ENCODE measurements at regions not wholly inside any gene's neighbourhood (a gene's known extent, or its start where the extent isn't known, plus 50 kb on each side); places are given as distances from the start of the nearest gene placed in this dataset.
"Not testable (repeated sequence)": the region's sequence is repeated elsewhere in the genome, so short reads cannot be mapped to it uniquely, and the experiment has no call there.

DNA sequence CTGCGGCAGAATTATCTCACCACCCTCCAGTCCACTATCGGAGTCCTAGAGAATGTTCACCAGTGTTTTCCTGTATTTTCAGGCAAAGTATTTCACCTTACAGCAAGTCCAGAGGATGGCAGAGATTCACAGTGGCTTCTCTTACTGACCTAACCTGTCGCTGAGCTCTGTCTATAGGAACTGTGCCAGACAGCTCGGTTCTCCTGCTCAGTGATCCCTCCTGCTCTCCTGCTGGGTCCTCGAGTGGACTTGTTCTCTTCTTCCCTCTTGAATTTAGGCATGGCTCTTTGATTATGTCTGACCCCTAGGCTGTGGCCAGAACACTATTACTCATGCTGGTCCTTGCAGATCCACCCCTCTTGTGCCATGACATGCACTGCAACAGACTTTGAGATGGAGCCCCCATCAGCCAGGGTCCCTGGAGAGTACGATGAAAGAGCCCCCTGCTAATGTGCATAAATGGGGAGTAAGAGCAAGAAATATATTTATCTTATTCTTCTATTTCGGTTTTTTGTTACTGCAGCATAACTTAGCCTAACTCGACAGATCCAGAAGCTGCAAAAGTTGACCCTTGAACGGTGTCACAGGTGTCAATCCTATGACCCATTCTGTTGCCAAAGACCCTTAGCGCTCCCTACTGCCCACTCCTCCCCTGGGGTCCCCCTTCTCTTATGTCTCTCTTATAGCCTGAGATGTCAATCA lies 439.4 kb downstream of the ZNF536 start:
- no peak for DNase-seq (ENCODE audit: extremely low spot score)
- no peak for TF ChIP-seq CTBP1 (IDR thresholded peaks at IDR 0.05; ENCODE audit: borderline replicate concordance)
- TF ChIP-seq BHLHE40 (IDR thresholded peaks at IDR 0.05; ENCODE audit: borderline replicate concordance), result no peak
- no peak for TF ChIP-seq TARDBP (IDR thresholded peaks at IDR 0.05)
- TF ChIP-seq L3MBTL2 (conservative IDR thresholded peaks at IDR 0.05), result no peak
- TF ChIP-seq PKNOX1 (IDR thresholded peaks at IDR 0.05), result no peak
- no peak for TF ChIP-seq ZNF384 (IDR thresholded peaks at IDR 0.05)
- no peak for TF ChIP-seq ARNT (IDR thresholded peaks at IDR 0.05)
- no peak for TF ChIP-seq FOXM1 (IDR thresholded peaks at IDR 0.05; ENCODE audit: borderline replicate concordance)
- TF ChIP-seq FOXA1 (IDR thresholded peaks at IDR 0.05), result no peak
- TF ChIP-seq NFRKB (IDR thresholded peaks at IDR 0.05), result no peak
- TF ChIP-seq SP1 (IDR thresholded peaks at IDR 0.05), result no peak
- CTCF ChIA-PET, result no interaction called here
- POLR2A ChIA-PET, result no interaction called here

DNA sequence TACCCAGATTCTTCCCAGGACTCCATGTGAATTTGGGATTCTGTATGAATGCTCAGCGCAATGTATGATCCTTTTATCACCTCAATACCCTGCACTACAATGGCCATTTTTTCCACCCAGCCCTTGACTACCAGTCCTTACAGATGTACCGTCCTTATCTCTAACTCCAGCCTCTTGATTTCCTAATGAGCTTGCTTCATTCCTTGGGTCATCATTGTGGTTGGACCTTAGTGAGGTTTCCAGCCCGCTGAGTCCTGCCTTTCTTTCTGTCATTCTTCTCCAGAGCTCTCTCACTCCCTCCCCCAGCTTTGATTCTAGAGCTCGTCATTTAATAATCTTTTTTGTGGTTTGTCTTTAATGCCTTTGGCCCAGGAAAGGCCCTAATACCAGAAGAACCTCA lies 438.5 kb downstream of the ZNF536 start:
- DNase-seq (ENCODE audit: extremely low spot score), result no peak
- ChIA-PET POLR2A (no interaction called here), CTCF (no interaction called here)

GRCh38 chr19:30807278-30807677 lies 435.1 kb downstream of the ZNF536 start:
- CTCF ChIA-PET, result no interaction called here
- TF ChIP-seq TARDBP (IDR thresholded peaks at IDR 0.05) (no peak), ARNT (IDR thresholded peaks at IDR 0.05) (no peak), LEF1 (IDR thresholded peaks at IDR 0.05; ENCODE audit: borderline replicate concordance) (no peak), NFRKB (IDR thresholded peaks at IDR 0.05) (no peak), PKNOX1 (IDR thresholded peaks at IDR 0.05) (no peak), FOXM1 (IDR thresholded peaks at IDR 0.05; ENCODE audit: borderline replicate concordance) (no peak), ELF4 (IDR thresholded peaks at IDR 0.05) (no peak), CTBP1 (IDR thresholded peaks at IDR 0.05; ENCODE audit: borderline replicate concordance) (no peak), BHLHE40 (IDR thresholded peaks at IDR 0.05; ENCODE audit: borderline replicate concordance) (no peak), SP1 (IDR thresholded peaks at IDR 0.05) (no peak), L3MBTL2 (conservative IDR thresholded peaks at IDR 0.05) (no peak), HDGF (IDR thresholded peaks at IDR 0.05; ENCODE audit: borderline replicate concordance) (no peak), FOXA1 (IDR thresholded peaks at IDR 0.05) (no peak), SUZ12 (IDR thresholded peaks at IDR 0.05) (no peak), FOXK2 (IDR thresholded peaks at IDR 0.05) (no peak), ZNF384 (IDR thresholded peaks at IDR 0.05) (no peak)
- DNase-seq (ENCODE audit: extremely low spot score), result no peak
- POLR2A ChIA-PET, result no interaction called here

More for the DNA sequence above, 438.5 kb downstream of the ZNF536 start:
- TF ChIP-seq CTBP1 (IDR thresholded peaks at IDR 0.05; ENCODE audit: borderline replicate concordance) (no peak), L3MBTL2 (conservative IDR thresholded peaks at IDR 0.05) (no peak), NFRKB (IDR thresholded peaks at IDR 0.05) (no peak), ZNF384 (IDR thresholded peaks at IDR 0.05) (no peak)

- CTCF ChIA-PET, result no interaction called here
- TF ChIP-seq ARNT (IDR thresholded peaks at IDR 0.05) (no peak), BHLHE40 (IDR thresholded peaks at IDR 0.05; ENCODE audit: borderline replicate concordance) (no peak), ZNF384 (IDR thresholded peaks at IDR 0.05) (no peak), FOXA1 (IDR thresholded peaks at IDR 0.05) (no peak), ELF4 (IDR thresholded peaks at IDR 0.05) (no peak), FOXM1 (IDR thresholded peaks at IDR 0.05; ENCODE audit: borderline replicate concordance) (no peak), LEF1 (IDR thresholded peaks at IDR 0.05; ENCODE audit: borderline replicate concordance) (no peak), CTBP1 (IDR thresholded peaks at IDR 0.05; ENCODE audit: borderline replicate concordance) (no peak), PKNOX1 (IDR thresholded peaks at IDR 0.05) (no peak)
- DNase-seq (ENCODE audit: extremely low spot score), result no peak
- POLR2A ChIA-PET, result no interaction called here
These were observed 434.1 kb downstream of the ZNF536 start for GRCh38 chr19:30806311-30806710.

DNA sequence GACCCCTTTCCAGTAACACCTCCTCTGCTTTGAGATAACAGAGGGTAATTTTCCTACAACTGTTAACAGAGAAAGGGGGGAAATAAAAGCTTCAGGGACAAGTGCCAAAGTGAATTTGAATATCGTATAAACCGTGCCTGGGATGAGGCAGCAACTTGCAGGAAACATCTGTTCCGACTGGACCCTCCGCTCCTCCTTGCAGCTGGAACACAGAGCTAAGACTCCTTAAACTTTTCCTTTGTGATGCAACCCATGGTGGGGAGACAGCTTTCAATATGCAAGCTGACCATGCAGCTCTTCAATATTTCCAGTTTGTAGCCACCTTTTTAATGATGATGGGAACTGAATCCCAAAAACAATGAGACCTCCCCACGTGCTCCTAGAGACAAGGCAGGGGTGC lies 432.6 kb downstream of the ZNF536 start:
- ChIA-PET POLR2A (no interaction called here), CTCF (interaction anchor here (0.7 kb wide), 1 partner anchor 108 kb away, joined by 3 read pairs; no protein-coding TSS in a partner anchor)
- no peak for TF ChIP-seq FOXM1 (IDR thresholded peaks at IDR 0.05; ENCODE audit: borderline replicate concordance)
- no peak for TF ChIP-seq FOXA1 (IDR thresholded peaks at IDR 0.05)
- TF ChIP-seq SUZ12 (IDR thresholded peaks at IDR 0.05), result no peak
- TF ChIP-seq HDGF (IDR thresholded peaks at IDR 0.05; ENCODE audit: borderline replicate concordance), result no peak
- no peak for TF ChIP-seq FOXK2 (IDR thresholded peaks at IDR 0.05)
- no peak for TF ChIP-seq ZNF384 (IDR thresholded peaks at IDR 0.05)
- no peak for TF ChIP-seq NFRKB (IDR thresholded peaks at IDR 0.05)
- TF ChIP-seq SP1 (IDR thresholded peaks at IDR 0.05), result no peak
- TF ChIP-seq L3MBTL2 (conservative IDR thresholded peaks at IDR 0.05), result no peak
- TF ChIP-seq TARDBP (IDR thresholded peaks at IDR 0.05), result no peak
- TF ChIP-seq PKNOX1 (IDR thresholded peaks at IDR 0.05), result no peak
- no peak for TF ChIP-seq CTBP1 (IDR thresholded peaks at IDR 0.05; ENCODE audit: borderline replicate concordance)
- TF ChIP-seq LEF1 (IDR thresholded peaks at IDR 0.05; ENCODE audit: borderline replicate concordance), result no peak
- no peak for TF ChIP-seq BHLHE40 (IDR thresholded peaks at IDR 0.05; ENCODE audit: borderline replicate concordance)
- TF ChIP-seq ARNT (IDR thresholded peaks at IDR 0.05), result no peak
- DNase-seq (ENCODE audit: extremely low spot score), result no peak

GRCh38 chr19:30804333-30804732 lies 432.1 kb downstream of the ZNF536 start:
- CTCF ChIA-PET, result interaction anchor here (0.7 kb wide), 1 partner anchor 108 kb away, joined by 3 read pairs; no protein-coding TSS in a partner anchor
- DNase-seq (ENCODE audit: extremely low spot score); POLR2A ChIA-PET: not testable (repeated sequence)

All from HEK293T (cell line).